LNCAP (cell line): ENCODE measurements at regions not wholly inside any gene's neighbourhood (a gene's known extent, or its start where the extent isn't known, plus 50 kb on each side); places are given as distances from the start of the nearest gene placed in this dataset.

Source experiments
- CTCF ChIP-seq: fragments of 450-650 bp; IDR thresholded peaks from 2 replicates; pipeline ENCODE4 v1.5.1; 2017; ENCODE audit warnings: mild to moderate bottlenecking

GRCh38 chr3:11717768-11718636 is 74.3 kb upstream of the VGLL4 start:
- no peak for TF ChIP-seq CTCF

- no peak for TF ChIP-seq CTCF
Observed at GRCh38 chr3:11717301-11717700, 73.6 kb upstream of the VGLL4 start.

GRCh38 chr3:11716573-11717290 is 73.0 kb upstream of the VGLL4 start:
- no peak for TF ChIP-seq CTCF

- no peak for TF ChIP-seq CTCF
Observed at GRCh38 chr3:11713171-11713570, 69.5 kb upstream of the VGLL4 start.

GRCh38 chr3:11712646-11713045 is 68.9 kb upstream of the VGLL4 start:
- no peak for TF ChIP-seq CTCF

GRCh38 chr3:11711876-11712275 is 68.2 kb upstream of the VGLL4 start:
- no peak for TF ChIP-seq CTCF

- no peak for TF ChIP-seq CTCF
Observed at GRCh38 chr3:11709782-11710181, 66.1 kb upstream of the VGLL4 start.
